ENCODE measurements at regions not wholly inside any gene's neighbourhood (a gene's known extent, or its start where the extent isn't known, plus 50 kb on each side); places are given as distances from the start of the nearest gene placed in this dataset.
A peak's percentile ranks its signal among the peaks of the same experiment; 100 is the strongest.
"Not testable (repeated sequence)": the region's sequence is repeated elsewhere in the genome, so short reads cannot be mapped to it uniquely, and the experiment has no call there.

DNA sequence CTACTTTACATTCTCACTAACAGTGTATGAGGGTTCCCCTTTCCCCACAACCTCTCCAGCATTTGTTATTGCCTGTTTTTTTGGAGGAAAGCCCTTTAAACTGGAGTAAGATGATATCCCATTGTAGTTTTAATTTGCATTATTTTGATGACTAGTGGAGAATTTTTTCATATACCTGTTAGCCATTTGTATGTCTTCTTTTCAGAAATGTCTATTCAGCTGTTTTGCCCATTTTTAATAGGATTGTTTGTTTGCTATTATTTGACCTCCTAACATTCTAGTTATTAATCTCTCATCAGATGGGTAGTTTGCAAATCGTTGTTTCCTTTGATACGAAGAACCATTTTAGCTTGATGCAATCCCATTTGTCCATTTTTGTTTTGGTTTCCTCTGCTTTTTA is 165.0 kb downstream of the GLUL start:
- DNase-seq: no peak

DNA sequence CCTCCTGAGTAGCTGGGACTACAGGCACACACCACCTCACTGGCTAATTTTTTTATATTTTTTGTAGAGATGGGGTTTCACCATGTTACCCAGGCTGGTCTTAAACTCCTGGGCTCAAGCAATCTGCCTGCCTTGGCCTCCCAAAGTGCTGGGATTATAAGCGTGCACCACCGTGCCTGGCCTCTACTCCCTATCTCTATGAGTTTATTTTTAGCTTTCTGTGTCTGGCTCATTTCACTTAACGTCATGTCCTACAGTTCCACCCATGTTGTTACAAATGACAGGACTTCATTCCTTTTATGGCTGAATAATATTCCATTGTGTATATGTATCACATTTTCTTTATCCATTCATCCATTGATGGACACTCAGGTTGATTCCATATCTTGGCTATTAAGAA is 164.2 kb upstream of the ZNF648 start:
- DNase-seq: not testable (repeated sequence)

DNA sequence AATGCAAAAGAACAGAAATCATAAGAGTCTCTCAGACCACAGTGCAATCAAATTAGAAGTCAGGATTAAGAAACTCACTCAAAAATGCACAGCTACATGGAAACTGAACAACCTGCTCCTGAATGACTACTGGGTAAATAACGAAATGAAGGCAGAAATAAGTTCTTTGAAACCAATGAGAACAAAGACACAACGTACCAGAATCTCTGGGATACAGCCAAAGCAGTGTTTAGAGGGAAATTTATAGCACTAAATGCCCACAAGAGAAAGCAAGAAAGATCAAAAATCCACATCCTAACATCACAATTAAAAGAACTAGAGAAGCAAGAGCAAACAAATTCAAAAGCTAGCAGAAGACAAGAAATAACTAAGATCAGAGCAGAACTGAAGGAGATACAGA is 160.5 kb upstream of the ZNF648 start:
- not testable (repeated sequence) for DNase-seq

DNA sequence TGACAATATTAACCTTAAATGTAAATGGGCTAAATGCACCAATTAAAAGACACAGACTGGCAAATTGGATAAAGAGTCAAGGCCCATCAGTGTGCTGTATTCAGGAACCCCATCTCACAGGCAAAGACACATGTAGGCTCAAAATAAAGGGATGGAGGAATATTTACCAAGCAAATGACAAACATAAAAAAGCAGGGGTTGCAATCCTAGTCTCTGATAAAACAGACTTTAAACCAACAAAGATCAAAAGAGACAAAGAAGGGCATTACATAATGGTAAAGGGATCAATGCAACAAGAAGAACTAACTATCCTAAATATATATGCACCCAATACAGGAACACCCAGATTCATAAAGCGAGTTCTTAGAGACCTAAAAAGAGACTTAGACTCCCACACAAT is 159.9 kb upstream of the ZNF648 start:
- DNase-seq: not testable (repeated sequence)

DNA sequence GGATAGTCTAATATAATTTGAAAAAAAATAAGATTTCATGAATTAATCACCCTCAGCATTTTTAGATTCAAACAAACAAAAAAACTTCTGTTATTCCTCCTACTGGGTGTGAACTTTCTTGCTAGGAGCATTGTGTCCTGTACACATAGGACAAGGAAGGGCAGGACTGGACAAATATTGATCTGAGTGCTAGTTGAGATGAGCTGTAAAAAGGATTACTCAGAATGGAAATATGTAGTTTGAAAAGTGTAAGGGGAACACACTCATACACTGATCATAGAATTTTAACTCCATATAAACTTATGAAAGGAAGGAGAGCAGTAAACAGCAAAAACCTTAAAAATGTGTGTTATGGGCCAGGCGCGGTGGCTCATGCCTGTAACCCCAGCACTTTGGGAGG is 156.5 kb upstream of the ZNF648 start:
- DNase-seq: no peak

DNA sequence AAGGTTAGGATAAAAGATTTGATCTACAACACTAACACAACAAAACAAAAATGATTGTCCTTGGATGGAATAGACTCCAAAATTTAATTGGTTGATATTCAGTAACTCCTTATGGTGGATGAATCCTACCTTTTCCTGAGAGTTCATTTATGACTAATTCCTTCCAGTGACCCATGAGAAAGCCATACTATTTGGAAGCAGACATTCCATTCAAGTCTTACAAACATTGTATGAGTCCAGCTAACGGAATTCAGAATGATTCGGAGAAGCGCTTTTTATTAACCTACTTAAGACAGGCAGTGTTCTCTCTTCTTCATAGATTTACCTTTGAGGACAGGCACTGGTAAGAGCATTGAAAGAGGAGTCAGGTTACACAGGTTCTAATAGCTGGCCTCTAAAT is 155.6 kb upstream of the ZNF648 start:
- DNase-seq: peak; percentile 14

DNA sequence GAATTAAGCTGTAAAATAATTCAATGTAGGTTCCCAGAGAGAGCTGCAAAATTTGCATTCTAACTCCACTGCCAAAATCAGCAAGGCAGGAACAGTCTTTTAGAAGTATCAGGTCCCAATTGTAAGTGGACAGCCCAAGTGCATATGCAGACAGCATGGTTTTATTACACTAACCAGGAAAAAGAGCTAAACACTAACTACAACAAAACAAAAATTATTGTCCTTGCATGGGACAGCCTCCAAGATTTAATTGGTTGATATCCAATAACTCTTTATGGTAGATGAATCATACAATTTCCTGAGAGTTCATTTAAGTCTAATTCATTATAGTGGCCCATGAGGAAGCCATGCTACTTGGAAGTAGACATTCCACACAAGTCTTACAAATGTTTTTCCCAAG is 154.3 kb upstream of the ZNF648 start:
- DNase-seq: no peak

DNA sequence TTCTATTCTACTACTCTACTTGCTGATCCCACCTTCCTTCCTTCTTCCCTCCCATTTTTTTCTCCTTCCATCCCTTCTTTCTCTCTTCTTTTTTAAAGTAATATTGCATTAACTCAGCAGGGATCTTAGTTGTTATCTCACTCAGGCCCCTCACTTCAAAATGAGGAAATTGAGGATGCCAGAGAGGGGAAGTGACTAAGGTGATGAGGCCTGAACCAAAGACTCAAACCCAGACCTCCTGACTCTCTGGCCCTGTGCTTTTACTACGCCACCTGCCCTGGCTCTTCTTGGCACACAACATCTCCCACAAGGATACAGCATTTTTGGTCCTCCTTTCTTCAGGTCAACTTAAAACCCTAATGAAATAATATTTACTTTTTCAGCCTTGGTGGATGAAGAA is 151.7 kb upstream of the ZNF648 start:
- DNase-seq: no peak

DNA sequence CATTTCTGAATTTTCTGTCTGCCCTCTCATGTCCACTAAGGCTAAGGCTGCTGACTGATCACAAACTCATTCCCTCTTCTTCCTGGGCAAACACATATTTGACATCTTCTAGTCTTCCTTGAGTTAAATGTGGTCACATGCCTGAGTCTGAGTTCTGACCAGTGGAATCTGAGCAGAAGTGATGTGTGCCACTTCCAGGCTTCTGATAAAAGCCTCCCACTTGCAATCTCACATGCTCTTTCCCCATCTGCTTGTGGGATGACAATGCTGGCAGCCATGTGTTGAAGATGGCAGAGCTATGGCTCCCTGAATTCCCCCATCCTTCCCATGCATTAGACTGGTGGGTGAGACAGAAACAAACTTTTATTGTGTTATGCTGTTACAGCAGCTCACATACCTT is 149.9 kb upstream of the ZNF648 start:
- DNase-seq: no peak

DNA sequence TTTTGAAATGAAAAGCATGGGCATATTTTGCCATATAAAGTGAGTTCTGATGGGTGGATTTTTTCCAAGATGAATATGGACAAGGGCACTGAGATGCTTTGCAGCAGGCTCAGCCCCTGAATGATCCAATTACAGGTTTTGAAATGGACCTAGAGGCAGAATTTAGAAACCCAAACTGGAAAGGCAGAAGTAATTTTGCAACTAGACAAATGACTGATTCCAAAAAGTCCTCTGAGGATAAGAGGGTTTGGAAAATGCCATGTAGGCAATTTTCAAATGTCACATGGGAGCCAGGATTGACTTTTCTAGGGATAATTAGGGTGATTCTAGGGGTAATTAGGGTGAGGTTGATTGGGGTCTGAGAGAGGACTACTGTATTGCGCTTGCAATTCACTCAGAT is 148.9 kb upstream of the ZNF648 start:
- DNase-seq: no peak

DNA sequence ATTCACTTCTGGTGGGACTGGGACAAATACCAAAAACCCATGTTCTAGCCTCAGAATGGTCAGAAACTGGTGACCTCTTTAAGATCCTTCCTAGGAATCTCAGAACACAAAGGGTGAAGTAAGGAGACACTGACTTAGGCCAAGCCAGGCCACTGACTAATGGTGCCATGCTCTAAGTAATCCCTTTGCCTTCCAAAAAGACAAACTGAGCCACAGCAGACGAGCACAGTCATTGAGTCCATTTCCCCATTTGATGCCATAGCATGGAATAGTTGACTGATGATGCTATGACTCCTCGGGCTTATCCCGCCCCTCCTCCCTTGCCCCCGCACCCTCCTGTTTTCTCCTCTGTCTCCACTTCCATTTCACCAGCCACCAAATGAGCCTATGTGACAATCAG is 145.8 kb upstream of the ZNF648 start:
- no peak for DNase-seq

DNA sequence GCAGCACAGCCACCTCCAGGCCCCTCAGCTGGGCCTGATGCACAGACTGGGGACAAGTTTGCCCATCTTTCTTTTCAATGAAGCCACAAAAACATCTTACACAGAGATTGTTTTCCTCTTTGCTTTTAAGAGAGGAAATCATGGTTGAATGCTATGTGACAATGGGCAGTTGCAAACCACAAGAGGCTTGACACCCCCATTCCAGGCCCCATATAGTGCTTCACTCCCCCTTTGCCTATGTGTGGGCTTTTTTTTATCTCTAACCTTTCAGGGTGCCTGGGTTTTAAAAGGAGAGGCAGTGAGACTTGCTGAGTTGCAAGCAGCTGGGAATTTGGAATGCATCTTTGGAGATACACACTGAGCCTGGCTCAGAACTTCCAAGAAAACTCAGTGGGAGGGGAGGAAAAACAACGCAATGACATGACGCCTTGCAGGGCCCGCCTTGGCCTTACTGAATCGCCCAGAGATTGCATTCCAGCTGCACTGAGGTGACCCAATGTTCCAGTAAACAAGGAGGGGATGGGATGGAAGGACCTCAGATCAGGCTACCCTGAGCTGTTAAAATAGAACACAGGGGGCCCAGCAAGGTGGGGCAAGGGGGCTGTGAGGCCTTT is 145.2 kb upstream of the ZNF648 start:
- DNase-seq: no peak

DNA sequence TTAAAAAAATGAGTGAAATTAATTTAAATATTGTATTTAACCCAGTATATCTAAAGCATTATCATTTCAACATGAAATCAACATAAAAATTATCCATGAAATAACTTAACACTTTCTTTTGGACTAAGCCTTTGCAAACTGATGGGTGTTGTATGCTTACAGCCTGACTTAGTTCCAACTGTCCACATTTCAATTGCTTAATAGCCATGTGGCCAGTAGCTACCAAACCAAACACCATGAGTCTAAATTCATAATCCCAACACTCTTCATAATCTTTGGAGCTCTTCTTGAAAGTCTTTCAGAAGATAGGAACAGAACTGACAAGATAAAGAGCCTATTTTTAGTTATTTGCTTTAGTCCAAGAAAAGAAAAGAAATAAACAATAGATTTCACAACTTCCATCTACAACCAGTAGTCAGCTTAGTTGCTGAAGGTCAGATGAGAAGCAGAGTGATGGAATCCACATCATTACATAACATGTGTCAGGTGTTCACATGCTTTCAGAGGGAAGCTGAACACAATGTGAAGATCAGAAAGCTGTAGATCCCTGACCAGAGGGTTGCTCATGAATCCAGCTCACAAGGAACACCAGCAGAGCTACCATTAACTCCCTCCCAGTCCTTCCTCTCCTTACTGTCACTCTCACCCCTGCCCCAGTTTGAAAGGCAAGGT is 144.0 kb upstream of the ZNF648 start:
- no peak for DNase-seq

DNA sequence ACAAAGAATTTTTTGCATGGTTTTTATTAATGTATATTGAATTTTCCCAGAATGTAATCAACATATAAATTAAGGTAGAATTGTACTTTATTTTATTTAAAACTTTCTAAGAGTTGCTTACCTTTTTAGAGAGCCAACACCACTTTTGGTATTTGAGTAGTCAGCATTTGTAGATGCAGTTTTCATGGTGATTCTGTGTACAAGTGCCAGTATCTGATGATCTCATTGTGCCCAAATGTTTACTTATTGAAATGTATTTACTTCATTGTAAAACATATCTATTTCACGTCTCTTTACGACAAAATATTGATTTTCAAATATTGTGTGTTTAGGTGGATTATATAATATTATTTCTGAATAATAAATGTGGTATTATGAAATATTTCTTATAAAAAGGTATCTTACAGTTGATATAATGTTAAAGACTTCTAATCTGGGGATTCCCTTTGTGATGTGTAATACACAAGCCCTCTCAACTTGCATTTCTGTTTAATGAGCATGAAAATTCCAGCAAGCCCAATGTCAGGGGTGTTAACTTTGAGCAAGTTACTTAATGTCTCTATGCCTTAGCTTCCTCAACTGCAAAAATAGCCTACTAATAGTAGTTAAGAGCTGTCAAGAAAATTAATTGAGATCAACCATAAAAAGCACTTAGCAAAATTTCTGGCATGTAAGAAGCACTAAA is 141.8 kb upstream of the ZNF648 start:
- no peak for DNase-seq

DNA sequence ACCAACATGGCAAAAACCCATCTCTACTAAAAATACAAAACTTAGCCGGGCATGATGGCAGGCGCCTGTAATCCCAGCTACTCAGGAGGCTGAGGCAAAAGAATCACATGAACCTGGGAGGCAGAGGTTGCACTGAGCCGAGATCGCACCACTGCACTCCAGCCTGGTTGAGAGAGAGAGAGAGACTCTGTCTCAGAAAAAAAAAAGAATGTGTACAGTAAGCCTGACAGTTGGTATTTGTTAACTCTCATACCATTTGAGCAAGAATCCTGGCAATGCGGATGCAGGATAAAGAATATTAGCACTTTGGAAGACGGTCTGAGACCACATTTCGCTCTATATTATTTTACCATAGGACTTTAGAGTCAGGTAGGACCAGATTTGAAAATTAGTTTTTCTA is 140.0 kb upstream of the ZNF648 start:
- DNase-seq: peak; percentile 4

DNA sequence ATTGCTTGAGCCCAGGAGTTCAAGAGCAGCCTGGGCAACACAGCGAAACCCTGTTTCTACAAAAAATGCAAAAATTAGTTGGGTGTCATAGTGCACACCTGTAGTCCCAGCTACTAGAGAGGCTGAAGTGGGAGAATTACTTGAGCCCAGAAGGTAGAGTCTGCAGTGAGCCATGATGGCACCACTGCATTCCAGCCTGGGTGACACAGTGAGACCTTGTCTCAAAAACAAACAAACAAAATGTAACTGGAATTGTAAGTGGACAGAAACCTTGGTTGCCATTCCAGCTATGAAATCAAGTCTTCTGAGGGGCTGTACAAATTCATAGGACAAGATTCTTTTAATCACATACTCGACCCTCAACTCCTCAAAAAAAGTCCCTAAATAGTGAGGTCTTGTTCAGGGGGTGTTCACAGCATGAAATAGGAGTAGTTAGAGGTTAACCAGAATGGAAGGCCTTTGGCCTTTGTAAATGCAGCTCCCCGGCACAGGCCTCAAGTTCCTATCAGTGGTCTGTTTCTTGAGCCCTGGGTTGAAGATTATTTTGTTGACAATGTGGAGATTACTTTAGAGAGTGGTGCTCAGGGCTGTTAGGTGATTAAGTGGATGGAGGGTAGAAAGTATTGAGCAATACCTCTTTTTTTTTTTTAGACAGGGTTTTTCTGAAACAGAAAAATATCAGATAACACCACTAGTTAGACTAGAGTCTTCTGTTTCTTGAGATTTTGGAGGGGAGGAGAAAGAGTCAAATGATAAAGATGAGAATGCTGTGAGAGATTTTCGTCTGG is 138.7 kb upstream of the ZNF648 start:
- no peak for DNase-seq

DNA sequence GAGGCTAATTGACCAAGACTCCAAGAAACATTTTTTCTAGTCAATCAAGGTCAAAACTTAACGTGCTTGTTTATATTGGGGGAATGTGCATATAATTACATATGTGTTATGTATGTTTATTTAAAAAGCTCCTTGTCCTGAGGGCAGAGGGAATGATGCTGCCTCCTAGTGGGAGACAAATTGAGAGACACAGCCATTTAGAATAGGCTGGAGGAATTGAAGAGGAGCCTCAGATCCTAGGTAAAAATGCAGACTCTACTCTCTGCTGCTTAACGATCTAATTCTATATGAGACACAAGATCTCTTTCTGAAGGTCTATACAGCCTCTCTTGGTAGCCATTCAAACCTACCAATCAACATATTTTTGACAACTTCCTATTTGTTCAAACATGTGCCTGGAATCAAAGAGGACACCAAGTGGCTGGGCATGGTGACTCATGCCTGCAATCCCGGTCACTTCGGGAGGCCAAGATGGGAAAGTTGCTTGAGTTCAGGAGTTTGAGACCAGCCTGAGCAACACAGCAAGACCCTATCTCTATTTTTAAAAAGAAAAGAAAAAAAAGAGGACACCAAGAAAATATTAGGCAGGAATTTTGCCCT is 136.6 kb upstream of the ZNF648 start:
- no peak for DNase-seq

DNA sequence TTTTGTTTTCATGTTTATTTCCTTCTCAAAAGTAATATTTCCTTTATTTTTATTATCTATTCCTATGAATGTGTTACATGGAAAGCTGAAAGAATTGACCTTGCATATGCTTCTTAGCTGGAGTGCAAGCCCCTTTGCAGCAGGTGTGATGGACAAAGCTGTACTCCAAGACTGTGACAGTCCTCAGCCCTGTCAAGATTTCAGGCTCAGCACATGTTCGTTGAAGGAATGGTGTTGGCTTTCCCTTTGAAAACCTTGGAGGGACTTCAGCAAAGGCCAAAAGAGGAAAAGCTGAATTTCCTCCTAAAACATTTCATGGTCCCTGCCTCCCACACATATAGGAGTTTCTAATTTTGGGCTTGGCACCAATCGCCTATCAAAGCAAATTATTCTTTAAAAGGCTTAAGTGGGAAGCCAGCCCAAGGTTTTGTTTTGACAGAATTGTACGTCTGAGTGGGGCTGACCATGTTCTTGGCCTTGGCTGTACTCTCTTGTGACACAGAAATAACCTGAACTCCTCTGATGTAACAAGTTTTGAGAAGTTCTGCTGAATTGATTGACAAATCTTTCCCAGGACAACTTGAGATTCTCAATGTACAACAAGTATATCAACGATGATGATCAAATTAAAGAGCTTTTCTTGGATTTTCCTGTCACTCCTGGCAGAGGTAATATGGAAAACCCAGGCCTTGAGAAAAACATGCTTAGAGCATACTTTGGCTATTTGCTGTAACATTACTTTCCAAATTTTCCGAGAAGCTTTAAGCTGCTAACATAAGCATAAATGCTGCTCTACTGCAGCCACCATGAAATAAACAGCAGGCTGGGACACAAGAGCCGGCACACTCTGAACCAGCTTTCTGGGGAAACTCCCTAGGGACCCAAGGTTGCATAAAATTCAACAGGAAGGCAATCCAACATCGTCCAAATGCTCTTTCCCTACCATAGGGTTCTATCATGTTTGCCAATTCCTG is 135.7 kb upstream of the ZNF648 start:
- no peak for DNase-seq

DNA sequence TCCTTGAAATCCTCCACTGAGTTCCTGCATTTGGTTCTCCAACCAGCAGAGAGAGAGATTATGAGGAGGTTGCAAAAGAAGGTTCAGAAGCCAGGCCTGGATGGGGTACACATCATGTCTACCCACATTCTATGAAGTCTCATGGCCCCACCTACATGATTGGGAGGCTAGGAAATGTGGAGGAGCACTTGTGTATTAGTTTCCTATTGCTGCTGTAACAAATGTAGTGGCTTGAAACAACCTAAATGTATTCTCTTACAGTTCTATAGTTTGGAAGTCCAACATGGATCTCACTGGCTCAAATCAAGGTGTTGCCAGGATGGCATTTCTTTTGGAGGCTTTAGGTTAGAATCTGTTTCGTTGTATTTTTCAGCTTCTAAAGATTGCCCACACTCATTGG is 134.2 kb upstream of the ZNF648 start:
- DNase-seq: no peak

DNA sequence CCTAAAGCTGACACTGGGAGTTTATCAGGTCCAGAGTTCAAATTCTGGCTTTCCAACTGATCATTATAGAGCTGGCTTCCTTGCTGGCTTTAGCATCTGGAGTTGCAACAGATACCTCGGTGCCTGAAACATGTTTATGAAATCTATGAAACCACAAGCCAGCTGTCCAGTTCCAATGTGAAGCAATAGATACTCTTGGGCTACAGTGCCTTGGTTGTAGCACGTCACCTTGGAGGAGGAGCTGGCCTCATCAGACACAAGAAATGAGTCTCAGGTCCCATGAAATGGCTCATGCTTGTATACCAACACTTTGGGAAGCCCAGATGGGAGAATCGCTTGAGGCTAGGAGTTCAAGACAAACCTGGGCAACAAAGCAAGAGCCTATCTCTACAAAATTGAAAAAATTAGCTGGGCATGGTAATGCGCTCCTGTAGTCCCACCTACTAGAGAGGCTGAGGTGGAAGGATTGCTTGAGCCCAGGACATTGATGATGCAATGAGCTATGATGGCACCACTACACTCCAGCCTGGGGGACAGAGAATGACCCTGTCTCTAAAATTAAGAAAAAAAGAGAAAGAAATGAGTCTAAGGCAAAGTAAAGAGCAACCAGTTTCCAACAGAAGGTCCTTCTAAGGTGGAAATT is 132.5 kb upstream of the ZNF648 start:
- DNase-seq: no peak

DNA sequence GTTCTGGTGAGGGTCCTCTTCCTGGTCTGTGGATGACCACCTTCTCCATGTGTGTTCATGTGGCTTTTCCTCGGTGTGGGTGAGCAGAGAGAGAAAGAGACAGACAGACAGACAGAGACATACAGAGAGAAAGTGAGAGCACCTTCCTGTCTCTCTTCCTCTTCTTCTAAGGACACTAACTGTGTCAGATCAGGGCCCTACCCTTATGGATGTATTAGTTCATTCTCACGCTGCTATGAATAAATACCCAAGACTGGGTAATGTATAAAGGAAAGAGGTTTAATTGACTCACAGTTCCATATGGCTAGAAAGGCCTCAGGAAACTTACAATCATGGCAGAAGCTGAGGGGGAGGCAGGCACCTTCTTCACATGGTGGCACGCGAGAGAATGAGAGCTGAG is 131.5 kb upstream of the ZNF648 start:
- DNase-seq: no peak

Measured in fibroblast of skin of scalp (primary cell).